ENCODE measurements at regions not wholly inside any gene's neighbourhood (a gene's known extent, or its start where the extent isn't known, plus 50 kb on each side); places are given as distances from the start of the nearest gene placed in this dataset.
A peak's percentile ranks its signal among the peaks of the same experiment; 100 is the strongest.

DNA sequence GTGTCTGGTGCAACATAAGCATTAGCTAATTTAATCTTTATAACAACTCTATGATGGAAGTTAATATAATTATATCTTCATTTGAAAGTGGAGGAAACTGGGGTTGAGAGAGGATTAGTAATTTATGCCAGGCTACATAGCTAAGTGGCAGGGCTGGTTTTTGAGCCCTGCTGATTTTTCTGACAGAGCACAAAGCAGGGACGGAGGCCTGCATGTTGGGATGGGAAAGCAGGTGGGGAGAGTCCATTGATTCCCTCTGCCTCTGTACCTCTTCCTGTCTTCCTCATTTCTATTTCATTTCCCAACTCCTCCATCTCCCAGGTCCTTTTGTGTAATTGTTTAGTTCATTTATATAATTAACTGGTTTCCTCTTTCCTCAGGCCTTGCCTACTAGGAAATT, 251.6 kb upstream of the ZPLD1 start:
- no peak for DNase-seq (ENCODE audit: low spot score)

DNA sequence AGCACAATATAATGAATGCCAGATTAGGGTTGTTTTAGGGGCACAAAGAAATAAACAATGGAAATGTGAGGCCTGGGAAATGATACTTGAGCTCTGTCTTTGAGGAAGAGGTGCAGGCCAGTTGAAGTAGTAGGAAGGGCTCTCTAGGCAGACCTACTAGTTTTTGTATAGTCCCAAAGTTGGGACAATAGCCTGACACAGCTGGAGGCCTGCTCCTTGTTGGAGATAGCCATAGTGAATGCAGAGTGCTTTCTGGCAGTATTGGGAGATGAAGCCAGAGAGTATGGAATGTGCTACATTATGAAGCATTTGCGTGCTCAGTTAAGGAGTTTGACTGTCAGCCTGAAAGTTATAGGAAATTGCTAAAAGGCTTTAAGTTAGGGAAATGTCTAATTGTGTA, 251.2 kb upstream of the ZPLD1 start:
- no peak for DNase-seq (ENCODE audit: low spot score)

DNA sequence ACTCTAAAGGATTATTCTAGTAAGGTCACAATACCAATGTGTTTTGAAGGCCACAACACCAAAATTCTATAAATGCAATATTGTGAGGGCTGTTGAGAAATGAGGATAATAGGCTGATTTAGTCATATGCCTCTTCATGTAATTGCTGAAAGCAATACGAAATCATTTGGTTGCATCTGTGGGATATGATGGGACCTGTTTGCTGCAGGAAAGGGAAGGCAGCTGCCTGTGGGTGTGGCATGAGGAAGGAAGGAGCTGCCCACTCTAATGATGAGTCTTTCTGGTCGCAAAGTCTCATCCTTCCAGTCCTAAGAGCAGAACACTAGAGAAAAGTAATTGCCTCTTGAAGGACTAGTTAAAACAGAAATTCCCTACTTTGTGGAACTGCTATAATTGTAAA, 245.3 kb upstream of the ZPLD1 start:
- no peak for DNase-seq (ENCODE audit: low spot score)

DNA sequence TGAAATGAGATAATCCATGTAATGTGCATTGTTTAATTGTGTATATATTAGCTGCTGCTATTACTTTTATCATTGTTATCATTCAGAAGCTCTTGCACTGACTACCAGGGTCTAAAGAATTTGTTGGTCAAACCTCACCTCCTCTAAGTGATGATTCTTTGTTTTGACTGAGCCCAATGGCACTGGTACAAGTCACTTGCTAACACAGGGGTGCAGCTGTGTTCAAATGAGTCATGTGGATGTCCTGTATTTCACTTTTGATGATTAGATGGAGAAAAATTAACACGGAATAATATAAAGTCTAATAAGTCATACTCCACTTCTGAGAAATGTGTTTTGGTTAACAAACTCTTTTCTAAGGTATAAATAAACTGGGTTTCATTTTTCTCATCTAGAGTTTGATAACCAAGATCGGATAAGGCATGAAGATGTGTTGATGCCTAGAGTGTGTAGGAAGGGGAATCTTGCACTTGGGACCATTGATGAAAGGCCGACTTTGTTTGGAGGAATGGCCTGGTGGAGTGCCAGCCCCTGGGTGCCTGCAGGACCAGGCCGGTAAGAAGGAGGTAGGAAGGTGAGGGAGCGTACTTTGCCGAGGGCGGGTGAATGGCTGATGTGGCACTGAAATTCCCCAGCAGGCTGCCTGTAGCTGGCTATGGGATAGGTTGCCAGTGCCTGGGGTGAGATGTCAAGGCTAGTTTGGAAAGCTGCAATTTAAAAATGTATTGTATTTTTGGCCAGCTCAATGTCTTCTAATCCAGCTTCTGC, 244.7 kb upstream of the ZPLD1 start:
- DNase-seq (ENCODE audit: low spot score): no peak

DNA sequence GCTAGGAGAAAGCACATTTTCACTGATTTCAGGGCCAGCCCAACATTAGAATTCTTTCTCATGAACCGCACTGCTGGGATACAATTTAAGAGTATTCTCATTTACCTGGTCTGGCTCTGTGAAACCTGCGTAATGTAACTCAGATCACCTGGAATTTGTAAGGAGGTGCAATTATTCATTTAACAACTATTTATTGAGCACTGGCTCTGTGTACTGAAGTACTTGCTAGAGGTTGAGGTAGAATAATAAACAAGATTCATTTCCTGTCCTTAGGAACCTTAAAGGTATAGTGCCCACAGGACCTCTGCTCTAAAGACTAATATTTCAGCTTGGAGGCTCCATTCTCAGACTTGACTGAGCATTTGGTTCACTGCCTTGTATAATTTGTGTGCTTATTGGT, 242.2 kb upstream of the ZPLD1 start:
- DNase-seq (ENCODE audit: low spot score): no peak

DNA sequence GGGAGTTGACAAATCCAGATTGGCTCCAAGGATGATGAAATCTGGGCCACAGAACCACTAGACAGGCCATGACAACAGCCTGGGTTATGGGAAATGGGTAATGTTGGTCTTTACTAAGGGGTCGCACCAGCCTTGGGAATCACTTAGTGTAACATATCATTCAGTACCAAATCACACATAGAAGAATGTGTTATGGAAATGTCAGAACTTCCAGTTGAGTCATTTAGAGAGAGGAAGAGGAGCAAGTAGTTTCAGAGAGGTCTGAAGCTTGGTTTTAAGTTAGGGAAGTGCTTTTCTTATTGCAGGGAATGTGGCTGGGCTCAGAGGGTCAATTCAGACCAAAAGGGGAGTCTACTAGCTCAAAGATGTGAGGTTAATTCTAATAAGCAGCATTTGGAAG, 241.6 kb upstream of the ZPLD1 start:
- DNase-seq (ENCODE audit: low spot score): no peak

DNA sequence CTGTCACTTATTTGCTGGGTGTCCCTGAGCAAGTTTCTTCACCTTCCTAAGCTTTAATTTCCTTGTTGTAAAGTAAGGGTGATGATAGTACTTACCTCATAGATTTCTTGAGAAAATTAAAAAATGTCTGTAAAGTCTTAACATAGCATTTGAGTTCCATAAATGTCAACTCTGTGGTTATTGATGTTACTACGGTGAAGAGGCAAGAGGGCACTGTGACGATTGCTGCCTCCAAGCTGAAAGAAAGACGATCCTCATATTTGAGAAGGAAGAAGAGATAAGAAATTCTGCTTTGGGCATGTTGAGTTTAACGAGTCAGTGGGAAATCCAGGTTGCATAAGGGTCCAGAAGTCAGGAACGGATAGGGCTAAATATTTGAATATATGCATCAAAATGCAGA, 240.8 kb upstream of the ZPLD1 start:
- DNase-seq (ENCODE audit: low spot score): no peak

DNA sequence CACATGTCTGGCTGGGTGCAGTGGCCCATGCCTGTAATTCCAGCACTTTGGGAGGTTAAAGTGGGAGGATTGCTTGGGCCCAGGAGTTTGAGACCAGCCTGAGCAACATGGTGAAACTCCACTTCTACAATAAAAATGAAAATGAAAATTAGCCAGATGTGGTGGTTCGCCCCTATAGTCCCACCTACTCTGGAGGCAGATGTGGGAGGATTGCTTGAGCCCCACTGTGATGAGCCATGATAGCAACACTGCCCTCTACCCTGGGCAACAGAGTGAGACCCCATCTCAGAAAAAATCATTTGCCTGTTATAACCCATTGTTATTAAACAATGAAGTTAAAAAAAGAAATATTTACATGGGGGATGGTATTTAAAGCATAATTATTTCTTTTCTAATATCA, 240.1 kb upstream of the ZPLD1 start:
- DNase-seq (ENCODE audit: low spot score): no peak

DNA sequence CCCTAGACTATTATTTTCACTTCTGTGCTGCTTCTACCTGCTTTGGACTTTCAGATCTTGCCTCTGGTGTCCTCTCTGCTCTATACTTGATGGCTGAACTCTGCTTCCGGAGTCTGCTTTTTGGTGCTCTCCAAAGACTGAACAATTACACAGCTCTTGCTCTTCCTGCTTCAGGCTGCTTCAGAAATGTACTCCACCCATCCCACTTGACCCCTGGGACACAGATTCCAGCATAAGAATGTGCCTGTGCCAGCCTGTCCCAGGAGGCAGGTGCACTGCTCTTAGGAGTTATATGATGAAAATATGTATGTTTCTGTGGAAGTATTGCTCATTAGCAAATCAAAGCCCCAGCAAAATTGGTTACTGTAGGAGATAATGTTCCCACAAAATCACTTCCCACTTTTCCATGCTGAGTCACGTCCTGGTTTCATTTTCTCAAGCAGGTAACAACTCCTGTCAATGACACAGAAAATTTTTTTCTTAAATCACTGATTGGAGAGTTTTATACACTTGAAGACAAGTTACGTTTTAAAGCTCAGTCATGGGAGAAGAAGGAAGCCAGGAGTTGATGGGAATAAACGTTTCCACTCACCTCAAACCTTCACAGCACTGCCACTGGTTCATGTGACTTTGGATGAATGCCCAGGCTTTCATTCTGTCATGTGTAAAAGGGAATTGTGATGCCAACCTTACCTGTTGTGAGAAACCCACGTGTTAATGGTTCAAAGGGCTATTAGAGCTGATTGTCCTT, 239.4 kb upstream of the ZPLD1 start:
- no peak for DNase-seq (ENCODE audit: low spot score)

DNA sequence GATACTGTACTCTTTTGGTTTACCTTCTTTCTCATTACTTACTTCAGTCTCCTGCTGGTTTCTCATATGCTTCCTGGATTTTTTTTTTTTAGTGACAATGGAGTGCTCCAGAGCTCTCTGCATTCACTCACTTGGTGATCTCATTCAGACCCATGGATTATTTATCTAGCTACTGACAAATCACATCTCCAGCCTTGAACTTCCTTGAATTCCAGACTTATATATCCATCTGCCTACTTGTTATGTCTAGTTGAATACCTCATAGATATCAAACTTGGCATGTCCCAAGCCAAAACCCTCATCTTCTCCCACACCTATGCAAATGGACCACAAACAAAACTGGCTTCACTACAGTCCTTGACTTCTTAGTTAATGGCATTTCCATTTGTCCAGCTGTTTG, 234.7 kb upstream of the ZPLD1 start:
- no peak for DNase-seq (ENCODE audit: low spot score)

DNA sequence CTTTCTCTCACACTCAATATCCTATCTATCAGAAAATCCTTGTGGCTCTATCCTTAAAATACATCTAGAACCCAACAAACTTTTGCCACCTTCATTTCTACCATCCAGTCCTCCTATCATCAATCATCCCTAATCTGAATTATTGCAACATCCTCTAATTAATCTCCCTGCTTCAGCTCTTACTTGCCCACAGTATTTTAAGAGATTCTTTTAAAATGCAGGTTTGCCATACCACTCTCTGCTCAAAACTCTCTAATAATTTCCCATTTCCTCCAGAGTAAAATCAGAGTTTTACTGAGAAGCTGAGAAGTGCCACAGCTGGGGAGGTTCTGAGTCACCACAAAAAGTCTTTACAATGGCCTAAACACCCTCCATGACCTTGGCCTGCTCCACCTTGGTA, 234.3 kb upstream of the ZPLD1 start:
- no peak for DNase-seq (ENCODE audit: low spot score)

DNA sequence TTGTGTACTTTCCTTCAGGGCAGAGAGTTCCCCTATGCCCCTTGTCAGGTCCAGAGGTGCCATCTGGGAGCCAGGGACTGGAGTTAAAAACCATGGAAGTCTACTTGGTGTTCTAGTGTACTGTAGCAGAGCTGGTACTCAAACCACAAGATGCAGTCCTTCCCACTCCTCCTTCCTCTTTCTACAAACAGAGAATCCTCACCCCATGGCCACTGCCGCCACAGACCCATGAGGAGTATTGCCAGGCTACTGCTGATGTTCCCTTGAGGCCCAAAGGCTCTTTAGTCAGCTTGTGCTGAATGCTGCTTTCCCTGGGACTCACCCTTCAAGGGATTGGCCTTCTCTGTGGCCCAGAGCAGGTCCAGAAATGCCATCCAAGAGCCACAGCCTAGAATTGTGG, 229.2 kb upstream of the ZPLD1 start:
- DNase-seq (ENCODE audit: low spot score): peak; percentile 53

DNA sequence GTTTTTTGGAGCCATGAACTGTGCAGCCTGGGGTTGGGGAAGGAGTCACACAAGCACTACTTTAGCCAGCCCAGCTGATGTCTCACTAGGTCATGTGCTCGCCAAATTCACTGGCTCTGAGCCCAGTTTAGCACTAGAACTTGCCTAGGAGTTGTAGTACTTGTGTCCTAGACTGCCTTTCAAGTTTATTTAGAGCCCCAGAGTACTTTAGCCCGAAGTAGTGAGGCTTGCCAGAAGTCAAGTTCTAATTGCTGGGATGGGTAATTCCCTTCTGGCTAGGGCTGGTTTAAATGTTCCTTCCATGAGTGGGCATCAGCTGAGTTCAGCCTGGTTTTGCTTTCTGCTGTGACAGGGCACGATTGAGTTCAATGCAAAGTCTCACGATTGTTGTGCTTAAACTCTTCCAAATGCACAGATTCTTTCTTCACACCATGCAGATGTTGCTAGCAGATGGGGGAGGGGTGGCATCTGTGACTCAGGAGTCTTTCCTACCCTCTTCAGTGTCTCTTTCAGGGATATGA, 228.2 kb upstream of the ZPLD1 start:
- peak; percentile 28 for DNase-seq (ENCODE audit: low spot score)

DNA sequence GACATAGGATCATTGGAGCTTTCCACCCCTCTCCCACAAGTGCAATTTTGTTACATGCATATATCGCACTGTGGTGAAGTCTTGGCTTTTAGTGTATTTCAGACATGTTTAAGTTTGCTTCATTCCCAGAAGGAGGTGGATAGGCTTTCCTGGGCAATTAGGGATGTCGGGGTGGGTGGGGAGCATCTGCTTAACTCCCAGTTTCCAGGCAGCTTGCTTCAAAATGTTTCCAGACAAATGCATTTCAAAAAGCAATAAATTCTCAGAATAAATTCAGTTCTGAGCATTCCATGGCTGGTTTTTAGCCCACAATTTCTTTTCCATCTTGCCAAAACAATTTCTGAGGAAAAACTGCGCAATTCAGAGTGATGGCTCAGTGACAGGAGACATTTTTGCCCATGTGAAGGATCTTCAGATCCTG, 227.7 kb upstream of the ZPLD1 start:
- DNase-seq (ENCODE audit: low spot score): no peak

DNA sequence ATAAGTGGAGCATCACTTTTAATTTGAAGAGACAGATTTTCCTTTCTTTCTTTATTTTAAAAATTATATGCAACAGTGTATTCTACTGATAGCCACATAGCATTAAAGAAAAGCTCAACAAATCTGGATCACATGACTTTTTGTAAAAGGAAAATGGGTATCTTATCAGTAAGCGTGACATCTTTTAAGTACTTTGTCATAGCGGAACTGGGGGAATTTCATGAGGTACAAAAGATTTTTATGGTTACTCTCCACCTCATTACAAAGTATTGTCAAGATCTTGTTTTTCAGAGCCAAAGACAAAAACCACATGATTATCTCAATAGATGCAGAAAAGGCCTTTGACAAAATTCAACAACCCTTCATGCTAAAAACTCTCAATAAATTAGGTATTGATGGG, 219.6 kb upstream of the ZPLD1 start:
- DNase-seq (ENCODE audit: low spot score): no peak

DNA sequence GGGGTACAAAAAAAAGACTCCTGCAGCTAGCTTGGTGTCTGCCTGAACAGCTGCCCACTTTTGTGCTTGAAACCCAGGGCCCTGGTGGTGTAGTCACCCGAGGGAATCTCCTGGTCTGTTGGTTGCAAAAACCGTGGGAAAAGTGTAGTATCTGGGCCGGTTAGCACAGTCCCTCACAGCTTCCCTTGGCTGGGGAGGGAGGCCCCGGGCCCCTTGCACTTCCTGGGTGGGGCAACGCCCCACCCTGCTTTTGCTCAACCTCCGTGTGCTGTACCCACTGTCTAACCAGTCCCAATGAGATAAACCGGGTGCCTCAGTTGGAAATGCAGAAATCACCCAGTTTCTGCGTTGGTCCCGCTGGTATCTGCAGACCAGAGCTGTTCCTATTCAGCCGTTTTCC, 211.7 kb upstream of the ZPLD1 start:
- DNase-seq (ENCODE audit: low spot score): no peak

DNA sequence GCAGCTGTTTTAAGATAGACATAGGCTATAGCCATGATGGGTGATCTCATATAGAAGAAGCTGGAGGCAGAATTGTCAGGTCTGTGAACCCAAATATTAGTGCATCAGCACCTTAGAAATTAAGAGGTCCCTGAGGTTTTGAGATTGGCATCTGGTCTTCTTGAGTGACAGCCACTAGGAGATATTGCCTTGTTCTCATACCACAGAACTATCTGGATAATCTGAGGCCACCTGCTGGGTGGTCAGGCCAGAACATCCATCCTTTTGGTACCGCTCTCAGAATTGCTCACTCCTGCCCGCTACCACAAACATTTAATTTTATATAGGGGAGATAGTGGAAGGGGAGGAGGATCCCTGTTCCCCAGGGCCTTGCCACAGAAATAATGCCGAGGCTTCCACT, 210.6 kb upstream of the ZPLD1 start:
- peak; percentile 31 for DNase-seq (ENCODE audit: low spot score)

DNA sequence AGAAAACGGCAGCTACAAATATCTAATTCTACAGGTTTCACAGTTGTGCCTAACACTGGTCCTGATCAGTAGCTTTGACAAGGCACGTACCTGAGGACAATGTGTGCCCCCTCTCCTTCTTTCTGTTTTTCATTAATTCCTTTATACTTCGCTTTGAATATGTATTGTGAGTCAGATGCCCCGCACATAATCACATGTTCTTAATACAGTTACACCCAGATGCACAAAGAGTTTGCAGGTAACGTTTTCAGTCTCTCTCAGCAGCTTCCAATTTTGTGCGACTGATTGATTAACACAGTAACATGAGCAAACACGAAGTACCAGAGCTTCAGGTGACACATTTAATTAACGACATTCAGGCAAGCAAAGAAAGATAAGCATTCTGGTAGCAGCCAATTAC, 209.8 kb upstream of the ZPLD1 start:
- peak; percentile 12 for DNase-seq (ENCODE audit: low spot score)

DNA sequence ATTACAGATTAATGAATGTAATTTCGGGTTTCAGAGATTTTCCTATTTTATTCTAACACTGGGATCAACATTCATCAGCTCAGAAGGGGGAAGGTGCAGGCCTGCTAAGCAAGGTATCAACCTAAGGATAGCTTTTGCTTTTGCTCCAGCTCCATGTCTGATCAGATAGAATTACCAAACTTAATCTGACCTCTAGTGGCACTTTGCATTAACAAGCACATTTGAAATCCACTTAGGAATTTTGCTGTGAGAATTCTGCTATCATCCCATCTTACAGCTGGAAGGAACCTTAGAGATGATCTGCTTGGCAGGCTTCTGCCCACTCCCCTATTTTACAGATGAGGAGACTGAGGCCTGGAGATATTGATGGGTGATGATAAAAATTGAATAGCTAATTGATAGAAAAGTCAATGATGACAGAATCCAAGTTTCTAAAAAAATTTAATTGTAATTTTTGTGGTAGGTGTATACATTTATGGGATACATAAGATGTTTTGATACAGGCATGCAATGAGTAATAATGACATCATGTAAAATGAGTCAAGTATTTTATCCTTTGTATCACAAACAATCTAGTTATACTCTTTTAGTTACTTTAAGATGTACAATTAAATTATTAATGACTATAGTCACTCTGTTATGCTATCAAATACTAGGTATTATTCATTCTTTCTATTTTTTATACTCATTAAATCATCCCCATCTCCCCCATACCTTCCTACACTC, 209.2 kb upstream of the ZPLD1 start:
- peak; percentile 77 for DNase-seq (ENCODE audit: low spot score)

DNA sequence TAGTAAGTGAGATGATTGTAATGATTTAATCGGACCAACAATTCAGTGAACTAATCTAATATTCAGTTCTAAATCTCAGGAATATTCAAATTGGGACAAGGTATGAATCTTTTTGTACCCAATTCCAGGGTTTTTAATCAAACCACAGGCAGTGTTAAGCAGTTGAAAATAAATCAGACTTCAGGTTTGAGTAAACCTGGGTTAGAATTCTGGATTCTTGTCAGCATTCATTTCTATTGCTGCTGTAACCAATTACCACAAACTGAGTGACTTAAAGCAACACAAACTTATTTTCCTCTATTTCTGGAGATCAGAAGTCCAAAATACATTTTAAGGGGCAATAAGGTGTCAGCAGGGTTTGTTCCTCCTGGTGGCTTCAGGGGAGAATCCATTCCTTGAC, 208.4 kb upstream of the ZPLD1 start:
- DNase-seq (ENCODE audit: low spot score): no peak

DNA sequence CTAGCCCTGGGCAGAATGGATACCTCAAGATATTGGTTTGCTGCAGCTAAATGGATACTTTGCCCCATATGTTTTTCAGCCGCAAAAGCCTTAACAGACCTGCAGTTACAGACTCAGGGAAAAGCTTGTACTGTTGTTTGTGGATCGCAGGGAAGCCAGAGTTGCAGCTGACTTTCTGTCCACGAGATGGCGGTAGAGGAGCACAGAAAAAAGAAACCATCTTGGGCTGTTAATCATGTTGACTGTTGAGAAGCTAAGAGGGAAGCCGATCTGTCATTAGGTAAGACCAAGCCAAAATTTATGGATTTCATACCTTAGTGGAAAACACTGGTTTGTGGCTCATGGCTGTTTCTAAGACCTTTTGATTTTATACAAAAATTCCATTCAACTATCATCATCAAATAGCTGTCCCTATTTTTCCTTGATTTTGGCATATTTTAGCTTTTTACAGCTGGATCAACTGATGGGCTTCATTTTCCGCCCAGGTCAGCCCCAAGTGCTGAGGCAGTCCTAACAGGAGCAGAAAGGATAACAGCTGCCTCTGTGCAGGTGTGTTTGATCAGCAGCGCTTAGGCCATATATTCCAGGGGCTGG, 205.7 kb upstream of the ZPLD1 start:
- DNase-seq (ENCODE audit: low spot score): peak; percentile 89

DNA sequence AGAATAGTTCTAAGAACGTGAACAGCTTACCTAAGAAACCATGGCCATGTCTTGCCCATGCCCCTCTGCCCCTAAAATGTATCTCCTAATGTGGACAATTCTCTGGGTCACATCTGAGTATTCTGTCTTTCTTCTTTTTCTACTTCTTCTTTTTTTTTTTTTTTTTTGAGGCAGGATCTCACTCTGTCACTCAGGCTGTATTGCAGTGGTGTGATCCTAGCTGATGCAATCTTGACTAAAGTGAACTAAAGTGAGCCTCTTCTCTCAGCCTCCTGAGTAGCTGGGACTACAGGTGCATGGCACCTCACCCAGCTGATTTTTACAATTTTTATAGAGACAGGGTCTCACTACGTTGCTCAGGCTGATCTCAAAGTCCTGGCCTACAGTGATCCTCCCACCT, 204.8 kb upstream of the ZPLD1 start:
- no peak for DNase-seq (ENCODE audit: low spot score)

DNA sequence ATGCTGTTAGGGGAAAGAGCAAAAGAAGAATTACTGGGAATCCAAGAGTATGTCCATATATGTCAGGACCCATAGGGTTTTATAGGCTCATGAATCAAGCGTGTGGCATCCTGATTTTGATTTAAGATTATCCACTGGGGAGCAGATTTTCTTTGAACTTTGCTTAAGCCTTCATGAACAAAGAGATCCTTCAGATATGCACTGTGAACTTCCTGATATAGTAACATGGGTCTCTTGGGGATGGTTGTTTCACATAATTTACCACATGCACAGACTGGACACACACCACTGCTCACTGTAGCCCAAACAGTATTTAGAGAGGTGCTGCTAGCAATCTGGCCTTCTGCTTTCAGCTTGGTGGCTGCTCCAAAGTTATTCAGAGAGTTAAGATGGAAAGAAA, 200.9 kb upstream of the ZPLD1 start:
- no peak for DNase-seq (ENCODE audit: low spot score)

All from pons (tissue), 1 donor.